ENCODE measurements at regions not wholly inside any gene's neighbourhood (a gene's known extent, or its start where the extent isn't known, plus 50 kb on each side); places are given as distances from the start of the nearest gene placed in this dataset.

- no peak for TF ChIP-seq CTCF (IDR thresholded peaks at IDR 0.05)
- no peak for TF ChIP-seq POLR2AphosphoS5 (IDR thresholded peaks at IDR 0.05)
- no peak for TF ChIP-seq POLR2A (IDR thresholded peaks at IDR 0.05)
These were observed 133.9 kb upstream of the GHITM start for GRCh38 chr10:84005403-84005802.

All from prostate gland (tissue), 2 donors.